IPS-18a (cell line): ENCODE measurements at regions not wholly inside any gene's neighbourhood (a gene's known extent, or its start where the extent isn't known, plus 50 kb on each side); places are given as distances from the start of the nearest gene placed in this dataset.

ENCODE experiments used
- H3K27ac ChIP-seq: one replicate; pipeline ENCODE4 v1.5.1; 2013; ENCODE audit warnings: low read length
- H3K27me3 ChIP-seq: one replicate; pipeline ENCODE4 v1.6.1; 2013; ENCODE audit warnings: mild to moderate bottlenecking, low read length; ENCODE audit not compliant: control insufficient read depth, insufficient read depth
- H3K36me3 ChIP-seq: one replicate; pipeline ENCODE4 v1.6.1; 2013; ENCODE audit warnings: low read depth, low read length; ENCODE audit not compliant: control insufficient read depth
- H3K4me1 ChIP-seq: one replicate; pipeline ENCODE4 v1.6.1; 2013; ENCODE audit warnings: low read depth, low read length; ENCODE audit not compliant: control insufficient read depth
- H3K4me3 ChIP-seq: one replicate; pipeline ENCODE4 v1.5.1; 2013; ENCODE audit warnings: low read length
- H3K9ac ChIP-seq: one replicate; pipeline ENCODE4 v1.6.1; 2013; ENCODE audit warnings: mild to moderate bottlenecking, low read length, moderate library complexity
- H3K9me3 ChIP-seq: one replicate; pipeline ENCODE4 v1.6.1; 2013; ENCODE audit warnings: low read depth, low read length; ENCODE audit not compliant: control insufficient read depth

- Histone ChIP-seq H3K4me3 (no peak overlapping the region), H3K9ac (no peak overlapping the region), H3K4me1 (no peaks in the 10 kb centered on the region), H3K27ac (no peak overlapping the region), H3K36me3 (no peaks in the 10 kb centered on the region), H3K27me3 (no peaks in the 10 kb centered on the region), H3K9me3 (peaks cover 11% of the 10 kb centered on the region)
Measured at GRCh38 chrX:150157291-150157690, 205.8 kb upstream of the MAMLD1 start.

DNA sequence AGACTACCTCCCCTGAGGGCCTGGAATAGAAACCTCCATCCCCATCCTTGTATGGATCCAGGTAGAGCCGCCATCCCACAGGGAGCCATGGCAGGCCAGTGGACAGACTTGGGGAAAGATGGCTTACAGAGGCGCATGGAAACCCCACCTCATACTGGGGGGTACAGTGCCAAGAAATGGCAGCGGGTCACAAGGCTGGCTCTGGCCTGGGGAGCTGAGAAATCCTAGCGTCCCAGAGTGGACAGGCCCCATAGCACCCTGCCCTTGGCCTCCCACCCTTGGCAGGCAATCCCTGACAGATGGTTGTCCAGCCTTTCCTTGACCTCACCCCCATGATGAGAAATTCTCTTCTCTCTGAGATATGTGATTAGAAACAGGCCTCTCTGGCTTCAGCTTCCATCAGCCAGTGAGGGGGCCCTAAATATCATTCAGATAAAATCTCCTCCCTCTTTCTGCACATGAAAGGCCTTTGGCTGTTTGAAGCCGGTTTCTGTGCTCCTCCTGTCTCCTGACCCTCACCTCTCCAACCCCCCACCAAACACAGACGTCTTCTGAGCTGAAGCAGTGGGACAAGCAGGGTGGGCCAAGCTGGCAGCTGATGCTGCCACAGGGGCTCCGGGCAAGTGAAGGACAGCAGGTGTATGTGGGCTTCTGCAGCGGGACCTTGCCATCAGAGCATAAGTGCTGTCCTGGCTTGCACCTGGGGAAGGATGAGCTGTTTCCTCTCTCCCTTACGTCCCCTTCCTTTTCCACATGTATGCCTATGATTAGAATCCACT is 204.4 kb upstream of the MAMLD1 start:
- no peaks in the 10 kb centered on the region for H3K27me3 ChIP-seq
- H3K4me3 ChIP-seq, result no peak overlapping the region
- no peaks in the 10 kb centered on the region for H3K36me3 ChIP-seq
- H3K9me3 ChIP-seq, result peaks cover 11% of the 10 kb centered on the region
- H3K9ac ChIP-seq, result no peak overlapping the region
- no peak overlapping the region for H3K27ac ChIP-seq
- no peaks in the 10 kb centered on the region for H3K4me1 ChIP-seq

- no peak overlapping the region for H3K4me3 ChIP-seq
Measured at GRCh38 chrX:150159537-150159936, 203.6 kb upstream of the MAMLD1 start.

GRCh38 chrX:150160656-150161055 is 202.5 kb upstream of the MAMLD1 start:
- no peak overlapping the region for H3K27ac ChIP-seq
- H3K9me3 ChIP-seq, result peaks cover 5% of the 10 kb centered on the region
- no peak overlapping the region for H3K9ac ChIP-seq
- H3K4me3 ChIP-seq, result no peak overlapping the region
- no peaks in the 10 kb centered on the region for H3K4me1 ChIP-seq
- no peaks in the 10 kb centered on the region for H3K36me3 ChIP-seq
- no peaks in the 10 kb centered on the region for H3K27me3 ChIP-seq

More at GRCh38 chrX:150159537-150159936, 203.6 kb upstream of the MAMLD1 start:
- peaks cover 7% of the 10 kb centered on the region for H3K9me3 ChIP-seq
- no peaks in the 10 kb centered on the region for H3K36me3 ChIP-seq
- H3K27me3 ChIP-seq, result no peaks in the 10 kb centered on the region
- no peak overlapping the region for H3K9ac ChIP-seq
- H3K27ac ChIP-seq, result no peak overlapping the region
- H3K4me1 ChIP-seq, result no peaks in the 10 kb centered on the region

DNA sequence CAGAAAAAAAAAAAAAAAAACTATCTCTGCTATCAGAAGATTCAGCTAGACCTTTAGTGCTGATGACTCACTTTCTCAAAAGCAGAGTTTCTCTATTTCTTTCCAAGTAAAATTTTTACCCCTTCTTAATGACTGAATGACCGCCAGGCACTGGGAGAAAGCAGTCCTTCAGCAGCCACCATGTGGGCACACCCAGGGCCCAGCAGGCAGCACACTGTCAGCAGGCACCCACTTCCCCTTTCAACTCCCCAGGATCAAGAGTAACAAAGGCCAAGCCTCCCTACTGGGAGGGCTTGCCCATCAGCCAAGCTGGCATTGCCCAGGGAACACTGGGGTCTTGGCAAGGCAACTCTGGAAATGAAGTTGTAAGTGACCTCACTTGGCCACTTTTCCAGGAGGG is 201.9 kb upstream of the MAMLD1 start:
- Histone ChIP-seq H3K27ac (no peak overlapping the region), H3K36me3 (no peaks in the 10 kb centered on the region), H3K4me3 (no peak overlapping the region), H3K27me3 (no peaks in the 10 kb centered on the region), H3K9me3 (peaks cover 5% of the 10 kb centered on the region), H3K4me1 (no peaks in the 10 kb centered on the region), H3K9ac (no peak overlapping the region)

DNA sequence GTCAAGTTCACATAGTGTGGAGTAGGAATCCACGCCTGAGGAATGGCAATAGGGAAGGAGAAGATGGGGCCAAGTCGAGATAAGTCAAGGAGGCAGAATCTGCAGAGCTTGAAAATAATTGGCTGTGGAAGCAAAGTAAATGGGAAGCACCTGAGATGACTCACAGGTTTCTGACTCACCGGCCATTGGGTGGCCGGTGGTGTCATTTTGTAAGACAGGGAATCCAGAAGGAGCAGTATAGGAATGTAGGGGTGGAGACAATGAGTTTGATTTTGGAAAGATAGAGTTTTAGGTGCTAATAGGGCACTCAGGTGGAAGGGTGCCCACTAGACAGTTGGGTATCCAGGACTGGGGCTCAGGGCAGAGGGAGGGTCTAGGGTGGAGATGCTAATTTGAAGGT is 201.0 kb upstream of the MAMLD1 start:
- H3K27ac ChIP-seq, result no peak overlapping the region
- H3K4me3 ChIP-seq, result no peak overlapping the region
- no peaks in the 10 kb centered on the region for H3K27me3 ChIP-seq
- H3K9me3 ChIP-seq, result peaks cover 5% of the 10 kb centered on the region
- no peaks in the 10 kb centered on the region for H3K36me3 ChIP-seq
- H3K4me1 ChIP-seq, result no peaks in the 10 kb centered on the region
- H3K9ac ChIP-seq, result no peak overlapping the region

DNA sequence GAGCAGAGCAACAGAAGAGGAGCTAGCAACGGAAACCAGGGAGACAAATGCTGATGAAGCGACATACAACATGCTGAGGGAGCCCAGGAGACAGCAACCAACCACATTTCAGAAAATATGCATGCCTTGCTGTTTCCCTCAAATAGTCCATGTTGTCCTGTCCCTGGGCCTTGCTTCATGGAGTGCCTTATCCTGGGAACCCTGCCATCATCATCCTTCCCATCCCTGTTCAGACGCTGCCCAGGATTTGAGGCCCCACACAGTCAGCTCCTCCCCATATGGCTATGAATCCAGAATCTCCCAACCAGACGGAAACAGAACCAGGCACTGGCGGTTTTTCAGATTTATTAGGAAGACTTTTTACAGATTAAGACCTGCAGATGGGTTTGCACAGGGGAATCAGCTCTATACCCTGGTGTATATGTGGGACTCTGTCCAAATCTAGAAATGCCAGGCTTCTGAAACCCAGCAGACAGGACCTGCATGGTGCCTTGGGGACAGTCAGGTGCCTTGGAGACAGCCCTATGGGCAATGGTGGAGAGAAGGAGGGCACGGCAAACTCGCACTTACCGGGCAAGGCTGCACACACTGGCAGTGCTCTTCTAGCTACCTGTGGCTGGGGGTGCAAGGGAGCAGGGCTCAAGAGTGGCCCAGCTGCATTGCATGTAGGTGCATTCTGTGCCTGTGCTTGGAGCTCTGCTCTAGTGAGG is 199.7 kb upstream of the MAMLD1 start:
- no peaks in the 10 kb centered on the region for H3K36me3 ChIP-seq
- no peak overlapping the region for H3K4me3 ChIP-seq
- H3K9ac ChIP-seq, result no peak overlapping the region
- H3K4me1 ChIP-seq, result no peaks in the 10 kb centered on the region
- no peaks in the 10 kb centered on the region for H3K27me3 ChIP-seq
- H3K9me3 ChIP-seq, result peaks cover 10% of the 10 kb centered on the region
- no peak overlapping the region for H3K27ac ChIP-seq

GRCh38 chrX:150163956-150164726 is 199.0 kb upstream of the MAMLD1 start:
- H3K4me1 ChIP-seq, result no peaks in the 10 kb centered on the region
- no peak overlapping the region for H3K9ac ChIP-seq
- no peak overlapping the region for H3K27ac ChIP-seq
- H3K4me3 ChIP-seq, result no peak overlapping the region
- H3K27me3 ChIP-seq, result no peaks in the 10 kb centered on the region
- peaks cover 10% of the 10 kb centered on the region for H3K9me3 ChIP-seq
- no peaks in the 10 kb centered on the region for H3K36me3 ChIP-seq

- Histone ChIP-seq H3K36me3 (no peaks in the 10 kb centered on the region), H3K4me1 (no peaks in the 10 kb centered on the region), H3K9me3 (peaks cover 5% of the 10 kb centered on the region), H3K9ac (no peak overlapping the region), H3K27me3 (no peaks in the 10 kb centered on the region), H3K27ac (no peak overlapping the region), H3K4me3 (no peak overlapping the region)
Measured at GRCh38 chrX:150164971-150165600, 198.0 kb upstream of the MAMLD1 start.

- Histone ChIP-seq H3K4me3 (no peak overlapping the region), H3K36me3 (no peaks in the 10 kb centered on the region), H3K27me3 (no peaks in the 10 kb centered on the region), H3K9ac (no peak overlapping the region), H3K27ac (no peak overlapping the region), H3K9me3 (peaks cover 5% of the 10 kb centered on the region), H3K4me1 (no peaks in the 10 kb centered on the region)
Measured at GRCh38 chrX:150165776-150166610, 197.1 kb upstream of the MAMLD1 start.
